ENCODE measurements at regions not wholly inside any gene's neighbourhood (a gene's known extent, or its start where the extent isn't known, plus 50 kb on each side); places are given as distances from the start of the nearest gene placed in this dataset.

- DNase-seq, result no peak
Observed at GRCh38 chr10:130941886-130942285, 369.6 kb downstream of the TCERG1L start.

DNA sequence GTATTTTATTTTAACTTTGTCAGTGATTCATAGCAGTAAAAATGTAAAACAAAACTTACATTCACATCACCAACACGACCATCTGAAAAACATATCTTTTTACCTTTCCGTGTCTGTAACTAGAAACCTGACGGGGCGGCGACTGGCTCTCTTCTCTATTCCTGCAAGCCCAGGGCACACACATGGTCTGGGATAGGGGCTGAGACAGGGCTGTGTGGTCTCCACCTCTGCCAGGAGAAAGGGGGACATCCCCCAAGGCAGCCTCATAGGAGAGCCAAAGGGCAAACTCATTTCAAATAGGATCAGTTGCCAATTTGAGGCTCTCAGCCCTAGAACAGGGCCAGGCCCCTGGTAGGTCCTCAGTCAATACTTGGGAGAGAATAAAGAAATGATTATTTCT lies 359.4 kb downstream of the TCERG1L start:
- no peak for DNase-seq

GRCh38 chr10:130954326-130954905 lies 357.1 kb downstream of the TCERG1L start:
- no peak for DNase-seq

DNA sequence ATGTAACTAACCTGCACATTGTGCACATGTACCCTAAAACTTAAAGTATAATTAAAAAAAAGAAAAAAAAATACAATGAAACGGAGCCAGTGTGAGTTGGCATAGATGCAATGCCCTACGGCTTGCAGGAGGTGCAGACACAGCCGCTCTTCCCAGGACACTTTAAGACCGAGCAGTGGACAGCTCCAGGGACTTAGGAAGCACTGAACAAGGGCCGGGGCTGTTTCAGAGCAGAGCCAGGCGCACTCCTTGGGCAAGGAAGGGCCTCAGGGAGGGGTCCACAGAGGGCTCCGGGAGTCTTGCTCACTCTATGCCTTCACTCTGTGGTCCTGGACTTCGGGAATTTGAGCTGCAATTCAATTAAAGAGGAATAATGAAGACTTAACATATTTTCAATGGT lies 355.3 kb downstream of the TCERG1L start:
- no peak for DNase-seq

GRCh38 chr10:130957423-130957822 lies 354.1 kb downstream of the TCERG1L start:
- DNase-seq, result no peak

- DNase-seq, result no peak
Observed at GRCh38 chr10:130958003-130958402, 353.5 kb downstream of the TCERG1L start.

- DNase-seq, result no peak
Observed at GRCh38 chr10:130958981-130959751, 352.4 kb downstream of the TCERG1L start.

DNA sequence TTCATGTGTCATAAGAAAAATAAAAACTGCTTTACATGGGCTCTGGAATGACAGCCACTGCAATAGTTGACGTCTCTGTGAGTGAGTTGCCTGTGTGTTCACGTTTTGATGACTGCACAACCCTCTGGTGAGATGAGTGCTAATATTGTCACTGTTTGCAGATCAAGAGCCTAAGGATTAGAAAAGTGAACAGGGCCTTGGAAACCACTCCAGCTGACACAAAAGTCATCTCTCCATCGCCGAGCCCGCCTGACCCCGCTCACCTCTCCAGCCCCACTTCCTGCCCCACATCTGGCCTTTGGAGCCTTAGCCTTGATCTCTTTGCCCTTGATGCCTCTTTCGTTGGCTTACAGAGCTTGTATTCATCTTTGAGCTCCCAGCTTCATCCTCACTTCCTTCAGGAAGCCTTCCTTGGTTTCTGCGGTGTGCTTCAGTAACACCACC lies 351.7 kb downstream of the TCERG1L start:
- DNase-seq, result no peak

- DNase-seq, result no peak
Observed at GRCh38 chr10:130960531-130960930, 351.0 kb downstream of the TCERG1L start.

GRCh38 chr10:130961506-130962239 lies 349.8 kb downstream of the TCERG1L start:
- DNase-seq, result no peak

DNA sequence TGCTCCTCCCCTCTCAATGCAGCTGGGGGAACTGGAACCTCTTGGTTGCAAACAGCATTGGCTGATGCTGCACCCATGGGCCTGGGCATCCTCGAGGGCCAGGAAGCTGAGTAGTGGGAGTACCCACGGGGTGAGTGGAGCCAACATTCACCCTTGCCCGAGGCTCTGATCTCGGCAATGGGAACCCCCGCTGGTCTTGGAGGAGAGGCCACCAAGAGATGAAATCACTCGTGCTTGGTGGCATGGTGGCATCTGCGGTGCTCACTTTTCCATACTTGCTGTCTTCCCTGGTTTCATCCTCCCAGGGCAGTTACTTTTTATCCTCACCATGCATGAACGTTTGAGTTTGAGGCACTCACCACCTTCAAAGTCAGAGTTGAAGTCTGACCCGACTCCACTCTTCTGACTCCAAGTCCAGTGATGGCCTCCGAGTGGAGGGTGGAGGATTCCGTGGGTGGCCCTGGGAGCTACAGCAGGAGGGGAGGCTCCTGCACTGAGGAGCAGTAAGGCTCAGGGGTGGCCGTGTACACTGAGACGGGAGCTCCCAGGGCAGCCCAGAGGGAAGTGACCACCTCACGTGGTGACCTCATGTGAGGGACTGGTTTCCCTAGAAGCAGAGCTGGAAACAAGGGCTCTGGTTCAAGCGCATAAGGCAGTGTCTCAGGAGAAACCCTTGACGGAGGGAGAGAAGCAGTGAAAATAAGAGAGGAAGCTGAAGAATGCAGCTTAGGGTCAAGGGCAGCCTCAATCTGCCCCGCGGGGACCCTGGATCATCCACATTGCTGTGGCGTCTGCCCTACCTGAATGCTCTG lies 349.1 kb downstream of the TCERG1L start:
- DNase-seq, result no peak

DNA sequence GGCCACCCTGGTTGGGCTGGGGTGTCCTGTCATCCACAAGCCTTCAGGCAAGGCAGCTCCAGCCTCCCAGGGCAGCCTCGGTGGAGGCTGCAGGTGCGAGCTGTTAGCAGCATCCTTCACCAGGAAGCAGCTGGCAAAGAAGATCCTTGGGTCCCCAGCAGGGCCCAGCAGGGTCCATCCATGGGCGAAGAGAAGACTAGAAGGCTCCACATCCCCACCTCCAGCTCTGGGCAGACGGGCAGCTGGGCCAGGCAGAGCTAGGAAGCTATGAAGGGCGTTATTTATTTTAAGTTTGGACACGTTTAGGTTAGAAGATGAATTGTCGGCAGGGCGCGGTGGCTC lies 348.5 kb downstream of the TCERG1L start:
- no peak for DNase-seq

- no peak for DNase-seq
Observed at GRCh38 chr10:130963786-130964522, 347.6 kb downstream of the TCERG1L start.

DNA sequence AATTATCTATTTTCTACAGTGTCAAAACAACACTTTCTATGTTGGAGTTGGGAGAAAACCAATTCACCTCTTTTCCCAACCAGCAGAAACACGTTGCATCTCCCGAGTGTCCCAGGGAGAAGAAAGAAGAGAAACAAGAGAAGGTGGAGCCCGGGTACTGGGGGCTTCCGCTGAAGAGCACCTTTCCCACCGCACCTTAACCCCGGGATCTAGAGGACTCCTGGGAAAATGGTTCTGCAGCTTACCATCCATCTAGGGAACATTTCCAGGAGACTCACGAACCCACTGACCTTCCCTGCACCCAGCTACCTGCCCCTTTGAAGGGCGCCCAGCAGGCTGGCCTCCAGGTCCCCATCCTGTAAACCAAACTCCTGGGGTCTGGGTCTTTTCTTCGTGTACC lies 346.8 kb downstream of the TCERG1L start:
- DNase-seq, result no peak

DNA sequence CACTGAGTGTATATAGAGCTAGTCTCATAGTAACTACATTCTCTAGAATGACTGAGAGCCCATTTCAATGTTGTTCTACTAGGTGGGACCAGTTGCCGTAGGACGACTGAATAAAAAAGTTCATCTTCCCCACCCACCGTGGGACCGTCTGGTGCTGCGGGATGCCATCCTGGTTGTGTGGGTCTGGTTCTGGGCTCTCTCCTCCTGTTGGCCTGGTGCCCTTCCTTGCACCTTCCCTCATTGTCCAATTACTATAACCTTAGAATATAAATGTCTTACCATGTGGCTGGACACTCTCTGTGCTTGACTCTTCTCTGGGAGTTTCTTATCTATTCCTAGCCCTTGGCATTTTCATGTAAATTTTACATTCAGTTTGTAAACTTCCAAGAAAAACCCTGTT lies 344.4 kb downstream of the TCERG1L start:
- DNase-seq, result no peak

DNA sequence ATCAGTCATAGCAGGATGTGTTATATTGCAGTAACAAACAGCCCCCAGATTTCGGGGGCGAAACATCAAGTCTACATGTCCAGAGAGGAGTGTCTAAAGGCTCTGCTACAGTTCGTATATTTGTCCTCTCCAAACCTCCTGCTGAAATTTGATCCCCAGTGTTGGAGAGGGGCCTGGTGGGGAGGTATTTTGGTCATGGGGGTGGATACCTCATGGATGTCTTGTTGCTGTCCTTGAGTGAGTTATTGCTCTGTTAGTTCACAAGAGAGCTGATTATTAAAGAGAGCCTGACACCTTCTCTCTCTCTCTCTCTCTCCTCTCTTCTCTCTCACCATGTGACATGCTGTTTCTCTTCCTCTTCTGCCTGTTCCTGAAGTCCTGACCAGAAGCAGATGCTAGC lies 343.7 kb downstream of the TCERG1L start:
- DNase-seq, result no peak

GRCh38 chr10:130968511-130968910 lies 343.0 kb downstream of the TCERG1L start:
- no peak for DNase-seq

- DNase-seq, result no peak
Observed at GRCh38 chr10:130968964-130969363, 342.6 kb downstream of the TCERG1L start.

DNA sequence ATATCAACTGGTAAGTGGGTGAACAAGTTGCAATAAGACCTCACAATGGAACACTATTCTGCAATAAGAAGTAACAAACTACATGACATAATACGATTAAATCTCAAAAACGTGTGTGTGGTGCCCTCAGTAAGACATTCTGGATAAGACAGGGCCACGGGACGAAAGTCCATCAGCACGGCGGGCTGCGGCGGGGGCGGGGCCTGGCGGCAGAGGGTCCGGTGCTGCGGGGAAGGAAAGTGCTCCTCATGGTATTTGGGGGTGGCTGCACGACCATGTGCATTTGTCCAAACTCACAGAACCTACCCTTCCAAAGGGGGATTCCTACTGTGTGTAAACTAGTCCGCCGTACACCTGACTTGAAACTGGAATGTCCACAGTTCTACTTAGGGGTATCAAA lies 341.8 kb downstream of the TCERG1L start:
- DNase-seq, result no peak

- no peak for DNase-seq
Observed at GRCh38 chr10:130970341-130971122, 341.0 kb downstream of the TCERG1L start.

DNA sequence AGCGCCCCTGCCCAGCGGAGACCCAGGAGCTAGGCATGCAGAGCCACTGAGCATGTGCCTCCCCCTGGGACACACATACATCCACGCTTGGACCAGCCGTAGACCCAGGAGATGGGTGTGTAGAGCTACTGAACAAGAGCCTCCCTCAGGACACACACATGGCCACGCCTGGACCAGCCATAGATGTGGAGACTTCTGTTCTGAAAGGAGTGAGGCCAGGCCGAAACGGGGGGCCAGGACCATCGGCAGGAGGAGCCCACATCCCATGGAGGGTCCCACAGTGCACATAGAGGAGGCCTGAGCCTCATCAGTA lies 340.4 kb downstream of the TCERG1L start:
- DNase-seq, result no peak
